H9 (cell line): ENCODE measurements at regions not wholly inside any gene's neighbourhood (a gene's known extent, or its start where the extent isn't known, plus 50 kb on each side); places are given as distances from the start of the nearest gene placed in this dataset.

Source experiments
- DNase-seq: peaks from one replicate; pipeline ENCODE4 v3.0.0-alpha.2; 2017
- H2AFZ ChIP-seq: one replicate; pipeline ENCODE4 v1.6.1; 2013; ENCODE audit warnings: mild to moderate bottlenecking, low read length, control low read depth, moderate library complexity
- H2AK5ac ChIP-seq: 2 replicates; pipeline ENCODE4 v1.6.1; 2013; ENCODE audit warnings: low read length, control low read depth, mixed read lengths; ENCODE audit not compliant: insufficient read length
- H2BK120ac ChIP-seq: one replicate; pipeline ENCODE4 v1.6.1; 2013; ENCODE audit warnings: low read depth, mild to moderate bottlenecking, low read length, control low read depth, inconsistent platforms; ENCODE audit not compliant: poor library complexity, severe bottlenecking
- H2BK12ac ChIP-seq: 2 replicates; pipeline ENCODE4 v1.6.1; 2013; ENCODE audit warnings: low read length, control low read depth, mixed read lengths, low read depth; ENCODE audit not compliant: insufficient read length
- H2BK15ac ChIP-seq: 2 replicates; pipeline ENCODE4 v1.6.1; 2013; ENCODE audit warnings: low read depth, low read length, control low read depth
- H2BK20ac ChIP-seq: one replicate; pipeline ENCODE4 v1.6.1; 2013; ENCODE audit warnings: low read depth, mild to moderate bottlenecking, low read length, control low read depth, inconsistent platforms; ENCODE audit not compliant: poor library complexity, severe bottlenecking
- H2BK5ac ChIP-seq: 2 replicates; pipeline ENCODE4 v1.6.1; 2013; ENCODE audit warnings: low read length, control low read depth, mixed read lengths; ENCODE audit not compliant: insufficient read length
- H3K14ac ChIP-seq: 2 replicates; pipeline ENCODE4 v1.6.1; 2013; ENCODE audit warnings: low read length, control low read depth; ENCODE audit not compliant: insufficient read depth
- H3K18ac ChIP-seq: 2 replicates; pipeline ENCODE4 v1.6.1; 2013; ENCODE audit warnings: low read depth, mild to moderate bottlenecking, mixed read lengths, low read length, control low read depth; ENCODE audit not compliant: insufficient read length
- H3K23ac ChIP-seq: 2 replicates; pipeline ENCODE4 v1.6.1; 2013; ENCODE audit warnings: low read length, control low read depth, mixed read lengths, low read depth; ENCODE audit not compliant: insufficient read length
- H3K23me2 ChIP-seq: 2 replicates; pipeline ENCODE4 v1.6.1; 2013; ENCODE audit warnings: low read depth, mild to moderate bottlenecking, mixed read lengths, low read length, control low read depth; ENCODE audit not compliant: insufficient read length, poor library complexity, severe bottlenecking
- H3K27ac ChIP-seq: 2 replicates; pipeline ENCODE4 v1.5.1; 2013; ENCODE audit warnings: low read length, control low read depth, mixed read lengths, low read depth; ENCODE audit not compliant: insufficient read length
- H3K27me3 ChIP-seq: 2 replicates; pipeline ENCODE4 v1.6.1; 2013; ENCODE audit warnings: low read length, control low read depth, inconsistent platforms; ENCODE audit not compliant: insufficient read depth
- H3K4ac ChIP-seq: 2 replicates; pipeline ENCODE4 v1.6.1; 2013; ENCODE audit warnings: low read depth, mild to moderate bottlenecking, control low read depth, inconsistent platforms, low read length, moderate library complexity
- H3K4me1 ChIP-seq: 2 replicates; pipeline ENCODE4 v1.6.1; 2013; ENCODE audit warnings: low read length, control low read depth, inconsistent platforms; ENCODE audit not compliant: insufficient read depth
- H3K4me2 ChIP-seq: 2 replicates; pipeline ENCODE4 v1.6.1; 2013; ENCODE audit warnings: low read length, control low read depth, mixed read lengths; ENCODE audit not compliant: insufficient read length, insufficient read depth
- H3K56ac ChIP-seq: 2 replicates; pipeline ENCODE4 v1.6.1; 2013; ENCODE audit warnings: low read depth, mild to moderate bottlenecking, mixed read lengths, low read length, control low read depth; ENCODE audit not compliant: insufficient read length
- H3K79me1 ChIP-seq: 2 replicates; pipeline ENCODE4 v1.6.1; 2013; ENCODE audit warnings: low read depth, mild to moderate bottlenecking, moderate library complexity, low read length, control low read depth, inconsistent platforms; ENCODE audit not compliant: insufficient read depth, poor library complexity, severe bottlenecking
- H3K79me2 ChIP-seq: 2 replicates; pipeline ENCODE4 v1.6.1; 2013; ENCODE audit warnings: low read length, control low read depth, inconsistent platforms; ENCODE audit not compliant: insufficient read depth
- H3K9ac ChIP-seq: 2 replicates; pipeline ENCODE4 v1.6.1; 2013; ENCODE audit warnings: low read length, control low read depth, mixed read lengths; ENCODE audit not compliant: insufficient read length; ENCODE audit errors: extremely low read depth
- H3K9me3 ChIP-seq: one replicate; pipeline ENCODE4 v1.6.1; 2013; ENCODE audit warnings: low read depth, low read length, inconsistent platforms; ENCODE audit not compliant: control insufficient read depth
- H3T11ph ChIP-seq: one replicate; pipeline ENCODE4 v1.6.1; 2013; ENCODE audit warnings: mild to moderate bottlenecking, low read length, control low read depth, inconsistent platforms
- H4K20me1 ChIP-seq: one replicate; pipeline ENCODE4 v1.6.1; 2013; ENCODE audit not compliant: control insufficient read depth, insufficient read length, insufficient read depth
- H4K5ac ChIP-seq: 2 replicates; pipeline ENCODE4 v1.6.1; 2013; ENCODE audit warnings: low read depth, mild to moderate bottlenecking, mixed read lengths, low read length, control low read depth; ENCODE audit not compliant: insufficient read length
- H4K8ac ChIP-seq: replicated peaks from 2 replicates; pipeline ENCODE4 v1.6.1; 2013; ENCODE audit warnings: low read length, control low read depth, mixed read lengths, low read depth; ENCODE audit not compliant: insufficient read length
- H4K91ac ChIP-seq: 2 replicates; pipeline ENCODE4 v1.6.1; 2013; ENCODE audit warnings: low read depth, mild to moderate bottlenecking, moderate library complexity, mixed read lengths, low read length, control low read depth; ENCODE audit not compliant: insufficient read length
- H3K27ac Mint-ChIP-seq, 3 experiments: 2 replicates in 2 of 3; 3 replicates in 1 of 3; pipeline ENCODE4 v1.8.0; 2020 to 2021; ENCODE audit warnings: mixed read lengths in 3 of 3, mild to moderate bottlenecking in 1 of 3, moderate library complexity in 1 of 3
- H3K27me3 Mint-ChIP-seq: 2 replicates; pipeline ENCODE4 v1.8.0; 2021; ENCODE audit warnings: low read depth, mild to moderate bottlenecking, moderate library complexity, mixed read lengths
- H3K36me3 Mint-ChIP-seq, 3 experiments: 2 replicates in 2 of 3; 3 replicates in 1 of 3; pipeline ENCODE4 v1.8.0; 2020 to 2021; ENCODE audit warnings: low read depth in 3 of 3, mixed read lengths in 3 of 3; ENCODE audit not compliant: insufficient read depth in 1 of 3
- H3K4me1 Mint-ChIP-seq, 2 experiments: 2 replicates each; pipeline ENCODE4 v1.8.0; 2020; ENCODE audit warnings: mixed read lengths in 2 of 2
- H3K4me3 Mint-ChIP-seq, 2 experiments: 2 replicates in 1 of 2; 3 replicates in 1 of 2; pipeline ENCODE4 v1.8.0; 2020 to 2021; ENCODE audit warnings: mild to moderate bottlenecking in 2 of 2, mixed read lengths in 2 of 2, moderate library complexity in 1 of 2
- H3K9me3 Mint-ChIP-seq, 2 experiments: 2 replicates in 1 of 2; 3 replicates in 1 of 2; pipeline ENCODE4 v1.8.0; 2020; ENCODE audit warnings: mild to moderate bottlenecking in 2 of 2, mixed read lengths in 2 of 2, moderate library complexity in 1 of 2
- CTCF ChIP-seq: fragments of 200-600 bp; sonication (generic); conservative IDR thresholded peaks from 3 replicates; pipeline ENCODE4 v1.8.0; 2021; ENCODE audit warnings: antibody characterized with exemption, mild to moderate bottlenecking

- Histone ChIP-seq H3K9ac (no peak overlapping the region), H4K20me1 (no peaks in the 10 kb centered on the region), H3K18ac (no peak overlapping the region), H4K91ac (no peak overlapping the region), H2AFZ (no peak overlapping the region), H3K23ac (no peak overlapping the region), H3T11ph (no peak overlapping the region), H4K5ac (no peak overlapping the region), H3K79me2 (no peaks in the 10 kb centered on the region), H2BK15ac (no peak overlapping the region), H4K8ac (no peak overlapping the region), H2BK20ac (no peak overlapping the region), H2AK5ac (no peak overlapping the region), H3K79me1 (no peaks in the 10 kb centered on the region), H2BK120ac (no peak overlapping the region), H3K27me3 (no peaks in the 10 kb centered on the region), H3K23me2 (no peaks in the 10 kb centered on the region), H3K4ac (no peak overlapping the region), H3K4me1 (no peaks in the 10 kb centered on the region; the same call in 1 of the 2 replicates), H3K14ac (no peak overlapping the region), H2BK12ac (no peak overlapping the region), H3K4me2 (no peak overlapping the region), H3K56ac (no peak overlapping the region), H2BK5ac (no peak overlapping the region), H3K9me3 (no peaks in the 10 kb centered on the region), H3K27ac (no peak overlapping the region)
- no peak overlapping the region for H3K4me3 Mint-ChIP-seq
- DNase-seq: no peak
- H3K36me3 Mint-ChIP-seq: no peaks in the 10 kb centered on the region
- no peaks in the 10 kb centered on the region for H3K9me3 Mint-ChIP-seq
- H3K27ac Mint-ChIP-seq: no peak overlapping the region; a peak in 1 of 7 replicates
- no peak for TF ChIP-seq CTCF
- H3K4me1 Mint-ChIP-seq: peaks cover 14 to 16% of the 10 kb centered on the region in 2 experiments
- no peaks in the 10 kb centered on the region for H3K27me3 Mint-ChIP-seq
These were observed 61.0 kb upstream of the KCNJ3 start for GRCh38 chr2:154637456-154637855.
